Central memory CD8-positive, alpha-beta T cell (primary cell): ENCODE measurements at regions not wholly inside any gene's neighbourhood (a gene's known extent, or its start where the extent isn't known, plus 50 kb on each side); places are given as distances from the start of the nearest gene placed in this dataset.
"Not testable (repeated sequence)": the region's sequence is repeated elsewhere in the genome, so short reads cannot be mapped to it uniquely, and the experiment has no call there.

Source experiments
- ATAC-seq: fragments of 150-1000 bp; cut with Tn5 transposase; replicated peaks from 2 replicates; pipeline ENCODE4 v1.10.0; 2022; ENCODE audit warnings: mild to moderate bottlenecking, moderate FRiP score, moderate number of reproducible peaks; ENCODE audit not compliant: poor library complexity, severe bottlenecking; ENCODE audit errors: extremely low read depth
- DNase-seq, 2 donors: peaks; one replicate each; pipeline ENCODE4 v3.0.0; 2021; ENCODE audit warnings: low spot score in 2 of 2
- H3K27ac Mint-ChIP-seq: one replicate; pipeline ENCODE4 v1.8.0; 2022; ENCODE audit warnings: low read depth, mild to moderate bottlenecking, moderate library complexity, mixed read lengths
- H3K27me3 Mint-ChIP-seq: one replicate; pipeline ENCODE4 v1.8.0; 2022; ENCODE audit warnings: mixed read lengths
- H3K36me3 Mint-ChIP-seq: one replicate; pipeline ENCODE4 v1.8.0; 2022; ENCODE audit warnings: mild to moderate bottlenecking, moderate library complexity, mixed read lengths; ENCODE audit not compliant: insufficient read depth
- H3K4me1 Mint-ChIP-seq: one replicate; pipeline ENCODE4 v1.8.0; 2022; ENCODE audit warnings: mixed read lengths
- H3K4me3 Mint-ChIP-seq: one replicate; pipeline ENCODE4 v1.8.0; 2022; ENCODE audit warnings: mild to moderate bottlenecking, moderate library complexity, mixed read lengths
- H3K9me3 Mint-ChIP-seq: one replicate; pipeline ENCODE4 v1.8.0; 2022; ENCODE audit warnings: mixed read lengths

- H3K27ac Mint-ChIP-seq: no peak overlapping the region
Measured at GRCh38 chr11:121866754-121867153, 249.3 kb downstream of the BLID start.

DNA sequence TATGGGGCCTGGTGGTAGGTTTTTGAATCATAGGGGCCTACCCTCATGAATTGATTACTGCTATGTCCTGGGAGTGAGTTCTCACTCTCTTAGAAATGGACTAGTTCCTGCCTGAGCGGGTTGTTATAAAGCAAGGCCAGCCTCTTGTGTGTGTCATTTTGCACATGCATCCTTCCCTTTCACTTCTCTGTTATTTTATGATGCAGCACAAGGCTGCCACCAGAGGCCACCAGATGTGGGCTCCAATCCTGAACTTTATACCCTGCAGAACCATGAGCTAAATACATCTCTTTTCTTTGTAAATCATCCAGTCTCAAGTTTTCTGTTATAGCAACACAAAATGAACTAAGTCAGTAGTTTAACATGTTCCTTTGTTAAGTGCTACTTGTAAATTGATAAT, 251.4 kb downstream of the BLID start:
- DNase-seq: no peak

More at GRCh38 chr11:121866754-121867153, 249.3 kb downstream of the BLID start:
- H3K4me1 Mint-ChIP-seq: no peaks in the 10 kb centered on the region
- H3K9me3 Mint-ChIP-seq: peaks cover 8% of the 10 kb centered on the region
- H3K4me3 Mint-ChIP-seq: no peak overlapping the region
- DNase-seq: no peak
- ATAC-seq: no peak
- H3K36me3 Mint-ChIP-seq: no peaks in the 10 kb centered on the region
- H3K27me3 Mint-ChIP-seq: no peaks in the 10 kb centered on the region

GRCh38 chr11:121863126-121863525, 252.9 kb downstream of the BLID start:
- no peaks in the 10 kb centered on the region for H3K4me1 Mint-ChIP-seq
- H3K9me3 Mint-ChIP-seq: peaks cover 13% of the 10 kb centered on the region
- H3K27ac Mint-ChIP-seq: no peak overlapping the region
- no peaks in the 10 kb centered on the region for H3K36me3 Mint-ChIP-seq
- no peaks in the 10 kb centered on the region for H3K27me3 Mint-ChIP-seq
- ATAC-seq: no peak
- no peak for DNase-seq
- H3K4me3 Mint-ChIP-seq: no peak overlapping the region

More for the DNA sequence above, 251.4 kb downstream of the BLID start:
- no peak overlapping the region for H3K27ac Mint-ChIP-seq
- ATAC-seq: no peak
- no peaks in the 10 kb centered on the region for H3K4me1 Mint-ChIP-seq
- no peaks in the 10 kb centered on the region for H3K27me3 Mint-ChIP-seq
- H3K4me3 Mint-ChIP-seq: no peak overlapping the region
- no peaks in the 10 kb centered on the region for H3K36me3 Mint-ChIP-seq
- peaks cover 13% of the 10 kb centered on the region for H3K9me3 Mint-ChIP-seq

DNA sequence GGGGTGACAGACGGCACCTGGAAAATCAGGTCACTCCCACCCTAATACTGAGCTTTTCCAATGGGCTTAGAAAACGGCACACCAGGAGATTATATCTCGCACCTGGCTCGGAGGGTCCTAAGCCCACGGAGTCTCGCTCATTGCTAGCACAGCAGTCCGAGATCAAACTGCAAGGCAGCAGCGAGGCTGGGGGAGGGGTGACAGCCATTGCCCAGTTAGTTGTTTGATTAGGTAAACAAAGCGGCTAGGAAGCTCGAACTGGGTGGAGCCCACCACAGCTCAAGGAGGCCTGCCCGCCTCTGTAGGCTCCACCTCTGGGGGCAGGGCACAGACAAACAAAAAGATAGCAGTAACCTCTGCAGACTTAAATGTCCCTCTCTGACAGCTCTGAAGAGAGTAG, 260.9 kb downstream of the BLID start:
- H3K4me3 Mint-ChIP-seq, H3K4me1 Mint-ChIP-seq, H3K36me3 Mint-ChIP-seq, ATAC-seq, DNase-seq, H3K27me3 Mint-ChIP-seq, H3K27ac Mint-ChIP-seq: not testable (repeated sequence)
- peaks cover 16% of the 10 kb centered on the region for H3K9me3 Mint-ChIP-seq

DNA sequence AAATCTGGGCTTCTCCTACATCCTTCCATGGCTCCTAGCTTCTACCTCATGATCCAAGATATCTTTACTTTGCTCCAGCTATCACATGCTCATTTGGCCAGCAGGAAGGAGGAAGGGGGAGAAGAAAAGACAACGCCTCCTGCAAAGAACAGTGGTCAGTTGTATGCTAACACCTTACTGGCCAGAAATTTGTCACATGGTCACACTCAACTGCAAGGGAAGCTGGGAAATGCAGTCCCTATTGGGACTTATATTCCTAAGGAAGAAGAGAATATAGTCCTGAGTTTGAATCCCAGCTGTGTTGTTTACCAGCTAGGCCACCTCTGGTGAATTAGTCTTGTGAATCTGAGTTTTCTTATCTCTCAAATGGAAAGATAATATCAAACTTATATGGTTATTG, 272.0 kb downstream of the BLID start:
- Mint-ChIP-seq H3K4me1 (no peaks in the 10 kb centered on the region), H3K9me3 (peaks cover 9% of the 10 kb centered on the region), H3K36me3 (no peaks in the 10 kb centered on the region)

GRCh38 chr11:121842192-121842585, 273.8 kb downstream of the BLID start:
- Mint-ChIP-seq H3K36me3 (no peaks in the 10 kb centered on the region), H3K27ac (no peak overlapping the region), H3K4me1 (no peaks in the 10 kb centered on the region), H3K9me3 (peaks cover 8% of the 10 kb centered on the region), H3K4me3 (no peak overlapping the region), H3K27me3 (no peaks in the 10 kb centered on the region)
- DNase-seq: no peak
- no peak for ATAC-seq

More for the DNA sequence above, 272.0 kb downstream of the BLID start:
- no peak overlapping the region for H3K27ac Mint-ChIP-seq
- DNase-seq (no peak), ATAC-seq (no peak)
- H3K27me3 Mint-ChIP-seq: no peaks in the 10 kb centered on the region
- no peak overlapping the region for H3K4me3 Mint-ChIP-seq

- Mint-ChIP-seq H3K27me3 (no peaks in the 10 kb centered on the region), H3K27ac (no peak overlapping the region), H3K36me3 (no peaks in the 10 kb centered on the region), H3K4me3 (no peak overlapping the region), H3K4me1 (no peaks in the 10 kb centered on the region), H3K9me3 (peaks cover 8% of the 10 kb centered on the region)
- ATAC-seq (no peak), DNase-seq (no peak)
Measured at GRCh38 chr11:121841487-121842191, 274.4 kb downstream of the BLID start.

DNA sequence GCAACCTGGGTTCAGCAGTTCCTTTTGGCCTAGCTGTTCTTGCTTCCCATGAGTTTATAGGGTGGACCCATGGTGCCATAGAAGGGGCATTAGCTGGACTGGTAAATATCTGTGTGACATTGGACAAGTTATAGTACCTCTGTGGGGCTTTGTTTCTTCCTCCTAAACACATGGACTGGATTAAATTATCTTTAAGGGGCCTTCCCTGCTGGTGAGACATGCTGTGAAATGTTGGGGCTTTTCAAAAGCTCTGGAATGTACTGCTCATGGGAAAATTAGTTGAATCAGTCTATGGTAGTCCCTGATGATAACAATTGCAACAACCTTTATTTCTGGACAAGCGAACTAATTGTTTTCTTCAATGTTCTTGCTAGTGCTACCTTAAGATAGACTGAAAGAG, 276.2 kb downstream of the BLID start:
- ATAC-seq (no peak), DNase-seq (no peak)
- Mint-ChIP-seq H3K4me1 (no peaks in the 10 kb centered on the region), H3K27me3 (no peaks in the 10 kb centered on the region), H3K27ac (no peak overlapping the region), H3K36me3 (no peaks in the 10 kb centered on the region), H3K9me3 (peaks cover 8% of the 10 kb centered on the region), H3K4me3 (no peak overlapping the region)

DNA sequence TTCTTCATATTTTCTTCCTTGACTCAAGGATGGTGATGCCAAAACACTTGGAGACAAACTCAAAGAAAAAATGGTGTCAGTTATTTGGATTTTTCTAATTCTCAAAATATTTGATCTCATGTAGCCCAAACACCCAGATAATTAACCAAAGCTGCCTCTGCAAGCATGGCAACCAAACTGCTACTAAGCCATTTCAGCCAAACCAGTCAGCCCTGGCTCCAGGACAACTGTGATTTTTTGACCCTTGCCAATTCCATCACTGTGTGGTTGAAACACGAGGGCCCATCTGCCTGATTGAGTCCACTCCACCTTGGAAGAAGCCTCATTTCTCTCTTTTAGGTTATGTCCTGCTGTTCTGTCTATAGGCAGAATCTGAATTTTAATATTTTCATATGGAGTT, 277.4 kb downstream of the BLID start:
- Mint-ChIP-seq H3K4me3 (no peak overlapping the region), H3K4me1 (no peaks in the 10 kb centered on the region)
- no peak for ATAC-seq

GRCh38 chr11:121833970-121834369, 282.0 kb downstream of the BLID start:
- ATAC-seq: no peak
- no peak for DNase-seq
- H3K9me3 Mint-ChIP-seq: peaks cover 31% of the 10 kb centered on the region

More for the DNA sequence above, 277.4 kb downstream of the BLID start:
- peaks cover 13% of the 10 kb centered on the region for H3K9me3 Mint-ChIP-seq
- no peak for DNase-seq
- H3K36me3 Mint-ChIP-seq: no peaks in the 10 kb centered on the region
- H3K27me3 Mint-ChIP-seq: no peaks in the 10 kb centered on the region
- H3K27ac Mint-ChIP-seq: no peak overlapping the region

DNA sequence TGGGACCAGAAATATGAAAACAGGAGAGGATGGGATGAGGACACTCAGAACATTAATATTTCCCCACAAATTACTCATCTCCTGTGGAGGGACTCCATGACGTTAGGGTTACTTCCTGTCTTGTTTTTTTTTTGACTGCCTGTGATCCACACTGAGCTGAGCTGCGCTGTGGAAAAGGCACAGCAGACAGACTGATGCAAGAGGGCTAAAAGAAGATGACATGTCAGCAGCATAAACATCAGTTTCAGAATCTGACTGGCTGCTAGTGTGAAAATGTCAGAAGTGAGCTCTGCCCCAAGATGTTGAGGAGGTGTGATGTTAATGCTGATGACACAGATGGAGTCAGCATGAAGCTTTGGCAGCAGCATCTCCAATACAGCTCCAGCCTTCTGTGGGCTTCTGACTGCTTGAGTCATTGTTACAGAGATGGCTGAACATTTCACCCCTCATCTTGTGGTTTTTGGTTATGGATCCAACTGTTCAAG, 286.8 kb downstream of the BLID start:
- DNase-seq: no peak
- Mint-ChIP-seq H3K4me3 (no peak overlapping the region), H3K27ac (no peak overlapping the region), H3K9me3 (peaks cover 31% of the 10 kb centered on the region), H3K4me1 (no peaks in the 10 kb centered on the region), H3K36me3 (no peaks in the 10 kb centered on the region), H3K27me3 (no peaks in the 10 kb centered on the region)
- no peak for ATAC-seq

More at GRCh38 chr11:121833970-121834369, 282.0 kb downstream of the BLID start:
- Mint-ChIP-seq H3K27me3 (no peaks in the 10 kb centered on the region), H3K36me3 (no peaks in the 10 kb centered on the region), H3K4me1 (no peaks in the 10 kb centered on the region), H3K27ac (no peak overlapping the region), H3K4me3 (no peak overlapping the region)

DNA sequence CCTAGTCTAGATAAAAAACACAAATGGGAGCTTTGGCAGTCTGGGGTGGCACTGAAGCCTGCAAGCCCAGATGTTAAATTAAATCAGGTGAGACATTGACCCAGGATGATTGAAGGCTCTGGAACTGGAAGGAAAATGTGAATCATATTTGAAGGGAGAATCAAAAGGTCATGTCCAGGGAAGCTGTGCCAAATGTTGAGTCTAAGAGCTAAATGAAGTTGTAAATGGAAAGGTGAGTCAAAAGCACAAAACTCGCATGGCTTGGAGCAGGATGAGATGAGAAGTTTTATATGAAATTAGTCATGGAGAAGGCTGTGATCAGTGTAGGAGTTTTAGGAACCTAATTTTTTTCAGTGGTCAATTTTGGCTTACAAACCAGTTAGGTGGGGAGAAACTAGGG, 301.1 kb downstream of the BLID start:
- no peak overlapping the region for H3K4me3 Mint-ChIP-seq
- peaks cover 11% of the 10 kb centered on the region for H3K9me3 Mint-ChIP-seq
- ATAC-seq (no peak), DNase-seq (no peak)
- H3K27me3 Mint-ChIP-seq: no peaks in the 10 kb centered on the region
- H3K27ac Mint-ChIP-seq: no peak overlapping the region
- no peaks in the 10 kb centered on the region for H3K4me1 Mint-ChIP-seq
- H3K36me3 Mint-ChIP-seq: peaks cover 2% of the 10 kb centered on the region

GRCh38 chr11:121814296-121814695, 301.7 kb downstream of the BLID start:
- H3K36me3 Mint-ChIP-seq: peaks cover 2% of the 10 kb centered on the region
- no peak overlapping the region for H3K27ac Mint-ChIP-seq
- no peaks in the 10 kb centered on the region for H3K27me3 Mint-ChIP-seq
- H3K4me3 Mint-ChIP-seq: no peak overlapping the region
- DNase-seq: no peak
- H3K9me3 Mint-ChIP-seq: peaks cover 11% of the 10 kb centered on the region
- no peaks in the 10 kb centered on the region for H3K4me1 Mint-ChIP-seq
- ATAC-seq: no peak
